H1 (cell line): ENCODE measurements at regions not wholly inside any gene's neighbourhood (a gene's known extent, or its start where the extent isn't known, plus 50 kb on each side); places are given as distances from the start of the nearest gene placed in this dataset.

ENCODE experiments used
- CTCF ChIA-PET: fragments of 300-600 bp; sonication (Branson Sonifier 250); formaldehyde crosslinking; loops from one replicate; lab custom pipeline; 2021; ENCODE audit not compliant: partially characterized antibody; lab: Charles Lee
- POLR2A ChIA-PET: fragments of 300-600 bp; sonication (Branson Sonifier 250); formaldehyde crosslinking; loops from one replicate; lab custom pipeline; 2021; ENCODE audit warnings: inconsistent platforms; ENCODE audit not compliant: partially characterized antibody; lab: Charles Lee
- DNase-seq, 2 experiments: peaks; one replicate each; pipeline versions ENCODE4 v3.0.0 to v3.0.0-alpha.2; 2010 to 2022; ENCODE audit warnings: low spot score in 2 of 2, low read depth in 1 of 2, mixed read lengths in 1 of 2
- FAIRE-seq: peaks from 2 replicates; lab custom pipeline; 2011; peaks lifted over from hg19 to GRCh38; lab: Jason Lieb, UNC
- H2AFZ ChIP-seq: 2 replicates; pipeline ENCODE4 v1.8.1; 2012; ENCODE audit warnings: low read length, inconsistent platforms
- H2AK5ac ChIP-seq: 2 replicates; pipeline ENCODE4 v1.6.1; 2013; ENCODE audit warnings: low read depth, low read length
- H2BK120ac ChIP-seq: replicated peaks from 2 replicates; pipeline ENCODE3; 2013; ENCODE audit warnings: low read depth, low read length, inconsistent platforms
- H2BK12ac ChIP-seq: 2 replicates; pipeline ENCODE4 v1.6.1; 2013; ENCODE audit warnings: low read depth, low read length
- H2BK15ac ChIP-seq: 2 replicates; pipeline ENCODE4 v1.6.1; 2013; ENCODE audit warnings: low read length
- H2BK20ac ChIP-seq: 2 replicates; pipeline ENCODE4 v1.6.1; 2013; ENCODE audit warnings: low read length
- H2BK5ac ChIP-seq: 2 replicates; pipeline ENCODE4 v1.6.1; 2013; ENCODE audit warnings: low read depth, low read length
- H3K14ac ChIP-seq: 2 replicates; pipeline ENCODE4 v1.6.1; 2013; ENCODE audit warnings: inconsistent platforms; ENCODE audit not compliant: insufficient read length
- H3K18ac ChIP-seq: 2 replicates; pipeline ENCODE4 v1.6.1; 2013; ENCODE audit warnings: low read length; ENCODE audit errors: extremely low read depth
- H3K23ac ChIP-seq: 2 replicates; pipeline ENCODE4 v1.6.1; 2013; ENCODE audit warnings: inconsistent platforms; ENCODE audit not compliant: insufficient read length
- H3K23me2 ChIP-seq: 2 replicates; pipeline ENCODE4 v1.6.1; 2013; ENCODE audit warnings: low read depth, low read length
- H3K27ac ChIP-seq: 2 replicates; pipeline ENCODE4 v1.6.1; 2011; ENCODE audit warnings: low read depth, low read length, inconsistent platforms
- H3K27me3 ChIP-seq, 4 experiments: replicated peaks in 1 of 4; 1 replicate in 1 of 4; 2 replicates in 3 of 4; pipeline versions ENCODE4 v1.6.1 to v1.8.1; 2011 to 2013; ENCODE audit warnings: low read length in 3 of 4, mild to moderate bottlenecking in 3 of 4, inconsistent platforms in 2 of 4, mixed read lengths in 2 of 4, moderate library complexity in 1 of 4; ENCODE audit not compliant: control insufficient read depth in 3 of 4, insufficient read depth in 3 of 4; ENCODE audit errors: extremely low read depth in 1 of 4
- H3K36me3 ChIP-seq, 4 experiments: 2 replicates each; pipeline versions ENCODE4 v1.6.1 to v1.8.1; 2011 to 2013; ENCODE audit warnings: mild to moderate bottlenecking in 4 of 4, low read length in 3 of 4, moderate library complexity in 2 of 4, control low read depth in 1 of 4, inconsistent platforms in 1 of 4; ENCODE audit not compliant: insufficient read depth in 4 of 4, control insufficient read depth in 2 of 4
- H3K4ac ChIP-seq: replicated peaks from 2 replicates; pipeline ENCODE3; 2013; ENCODE audit warnings: low read length, low read depth, mixed read lengths, inconsistent platforms; ENCODE audit not compliant: insufficient read length
- H3K4me1 ChIP-seq, 4 experiments: replicated peaks in 1 of 4; 1 replicate in 1 of 4; 2 replicates in 3 of 4; pipeline versions ENCODE4 v1.6.1 to v1.8.1; 2011 to 2013; ENCODE audit warnings: low read length in 3 of 4, inconsistent platforms in 2 of 4, mixed read lengths in 1 of 4; ENCODE audit not compliant: insufficient read depth in 4 of 4, control insufficient read depth in 3 of 4
- H3K4me2 ChIP-seq, 2 experiments: 2 replicates each; pipeline versions ENCODE4 v1.6.1 to v1.8.1; 2011 to 2013; ENCODE audit warnings: low read depth in 2 of 2, low read length in 2 of 2, control low read depth in 1 of 2, inconsistent platforms in 1 of 2, mild to moderate bottlenecking in 1 of 2; ENCODE audit not compliant: insufficient read depth in 1 of 2
- H3K4me3 ChIP-seq, 4 experiments: fragments of 200-600, 300-600 bp in 1 of 4; sonication (generic), shearing (Covaris generic), sonication (Bioruptor Twin) in 1 of 4; 2 replicates each; pipeline versions ENCODE4 v1.5.1 to v1.8.1; 2011 to 2016; ENCODE audit warnings: low read length in 4 of 4, low read depth in 3 of 4, control low read depth in 2 of 4, inconsistent platforms in 2 of 4, mild to moderate bottlenecking in 2 of 4, mixed read lengths in 1 of 4, moderate library complexity in 1 of 4; ENCODE audit not compliant: insufficient read depth in 2 of 4; ENCODE audit errors: extremely low read depth in 1 of 4
- H3K56ac ChIP-seq: replicated peaks from 2 replicates; pipeline ENCODE3; 2013; ENCODE audit warnings: low read depth, mild to moderate bottlenecking, mixed read lengths, low read length, inconsistent platforms; ENCODE audit not compliant: insufficient read length
- H3K79me1 ChIP-seq: 2 replicates; pipeline ENCODE4 v1.6.1; 2013; ENCODE audit warnings: low read depth, low read length, control low read depth
- H3K79me2 ChIP-seq, 2 experiments: 2 replicates each; pipeline versions ENCODE4 v1.6.1 to v1.8.1; 2012 to 2013; ENCODE audit warnings: low read length in 2 of 2, mild to moderate bottlenecking in 2 of 2, inconsistent platforms in 1 of 2; ENCODE audit not compliant: insufficient read depth in 2 of 2, control insufficient read depth in 1 of 2
- H3K9ac ChIP-seq, 4 experiments: replicated peaks in 1 of 4; 1 replicate in 1 of 4; 2 replicates in 3 of 4; pipeline versions ENCODE4 v1.6.1 to v1.8.1; 2011 to 2013; ENCODE audit warnings: low read depth in 3 of 4, low read length in 3 of 4, control low read depth in 2 of 4, mild to moderate bottlenecking in 2 of 4, moderate library complexity in 2 of 4, inconsistent platforms in 1 of 4; ENCODE audit errors: extremely low read depth in 1 of 4
- H3K9me3 ChIP-seq, 2 experiments: 2 replicates each; pipeline versions ENCODE4 v1.6.1 to v1.8.1; 2012 to 2013; ENCODE audit warnings: mild to moderate bottlenecking in 2 of 2, moderate library complexity in 2 of 2, control low read depth in 1 of 2, inconsistent platforms in 1 of 2, low read depth in 1 of 2, low read length in 1 of 2, mixed read lengths in 1 of 2; ENCODE audit not compliant: insufficient read depth in 2 of 2
- H4K20me1 ChIP-seq, 2 experiments: replicated peaks in 1 of 2; 2 replicates each; pipeline versions ENCODE3 to v1.8.1; 2011 to 2013; ENCODE audit warnings: inconsistent platforms in 2 of 2, low read length in 2 of 2, mild to moderate bottlenecking in 1 of 2; ENCODE audit not compliant: insufficient read depth in 2 of 2, control insufficient read depth in 1 of 2
- H4K5ac ChIP-seq: 2 replicates; pipeline ENCODE4 v1.6.1; 2013; ENCODE audit warnings: low read length, low read depth, mixed read lengths, inconsistent platforms; ENCODE audit not compliant: insufficient read length
- H4K8ac ChIP-seq: 2 replicates; pipeline ENCODE4 v1.8.0; 2013; ENCODE audit warnings: mild to moderate bottlenecking, moderate library complexity, low read length, inconsistent platforms; ENCODE audit not compliant: insufficient read depth; ENCODE audit errors: extremely low read depth
- H4K91ac ChIP-seq: replicated peaks from 2 replicates; pipeline ENCODE3; 2013; ENCODE audit warnings: low read length, mixed read lengths, inconsistent platforms; ENCODE audit not compliant: insufficient read length
- ASH2L ChIP-seq: fragments of 200-600, 300-600 bp; sonication (generic); IDR thresholded peaks from one replicate; pipeline ENCODE4 v1.7.1; 2017; ENCODE audit warnings: low read length
- KDM4A ChIP-seq: IDR thresholded peaks from one replicate; pipeline ENCODE4 v1.7.1; 2012; ENCODE audit warnings: low read depth, mild to moderate bottlenecking, moderate library complexity, low read length, inconsistent platforms; ENCODE audit not compliant: severe bottlenecking
- POLR2AphosphoS5 ChIP-seq: IDR thresholded peaks from 2 replicates; pipeline ENCODE4 v1.6.1; 2011; ENCODE audit warnings: low read depth, low read length
- RAD21 ChIP-seq, 2 experiments: IDR thresholded peaks in 1 of 2; conservative IDR thresholded peaks in 1 of 2; 2 replicates each; pipeline ENCODE4 v1.6.1; 2011; ENCODE audit warnings: low read depth in 2 of 2, low read length in 2 of 2, improper control_type of control experiment in 1 of 2, inconsistent platforms in 1 of 2, mild to moderate bottlenecking in 1 of 2, moderate library complexity in 1 of 2
- SAP30 ChIP-seq: fragments of 300-600 bp; sonication (generic); IDR thresholded peaks from 2 replicates; pipeline ENCODE4 v1.7.1; 2012; ENCODE audit warnings: low read length, moderate library complexity, mild to moderate bottlenecking, inconsistent platforms; ENCODE audit not compliant: insufficient read depth, insufficient replicate concordance
- SRF ChIP-seq: IDR thresholded peaks from 2 replicates; pipeline ENCODE4 v1.6.1; 2011; ENCODE audit warnings: mild to moderate bottlenecking, low read depth, low read length, moderate library complexity
- TAF1 ChIP-seq: IDR thresholded peaks from 2 replicates; pipeline ENCODE4 v1.6.1; 2011; ENCODE audit warnings: mild to moderate bottlenecking, low read depth, low read length
- WGBS, 2 experiments: shearing (Covaris generic) in 1 of 2; methylation state at CpG; one replicate each; pipeline versions ENCODE4 v1.1.6 to v1.1.7; 2013 to 2015; ENCODE audit warnings: low lambda C conversion rate in 2 of 2, mixed read lengths in 2 of 2, inconsistent platforms in 1 of 2, low coverage in 1 of 2, missing lambda C conversion rate in 1 of 2; ENCODE audit not compliant: insufficient replicate concordance in 2 of 2, insufficient coverage in 1 of 2, insufficient read length in 1 of 2; ENCODE audit errors: extremely low coverage in 1 of 2, missing lambda C conversion rate in 1 of 2; 5-methylcytosine and 5-hydroxymethylcytosine counted together

- H3K23me2 ChIP-seq, result no peaks in the 10 kb centered on the region
- FAIRE-seq, result no peak
- no peak overlapping the region for H2AFZ ChIP-seq
- H3K56ac ChIP-seq, result no peak overlapping the region
- ChIA-PET CTCF (interaction anchor here (1.8 kb wide), 1 partner anchor 9 kb away, joined by 5 read pairs; no protein-coding TSS in a partner anchor), POLR2A (no interaction called here)
- H2BK5ac ChIP-seq, result no peak overlapping the region
- no peak overlapping the region for H3K4ac ChIP-seq
- no peaks in the 10 kb centered on the region for H3K27me3 ChIP-seq
- no peak overlapping the region for H3K4me2 ChIP-seq
- no peaks in the 10 kb centered on the region for H3K36me3 ChIP-seq
- no peak overlapping the region for H2BK20ac ChIP-seq
- H3K79me2 ChIP-seq, result no peaks in the 10 kb centered on the region
- no peaks in the 10 kb centered on the region for H4K20me1 ChIP-seq
- no peak for DNase-seq
- no peaks in the 10 kb centered on the region for H3K79me1 ChIP-seq
- H2BK120ac ChIP-seq, result no peak overlapping the region
- H3K18ac ChIP-seq, result no peak overlapping the region
- H3K4me3 ChIP-seq, result no peak overlapping the region
- H4K91ac ChIP-seq, result no peak overlapping the region
- H3K27ac ChIP-seq, result no peak overlapping the region
- H2BK15ac ChIP-seq, result no peak overlapping the region
- H3K4me1 ChIP-seq, result peaks cover 0 to 10% (median 5%) of the 10 kb centered on the region in 4 experiments; a peak in 4 of 7 replicates
- H3K9ac ChIP-seq, result no peak overlapping the region
- H2BK12ac ChIP-seq, result no peak overlapping the region
- TF ChIP-seq RAD21 (IDR thresholded peaks at IDR 0.05 in 1 of 2, conservative IDR thresholded peaks at IDR 0.05 in 1 of 2; ENCODE audit: low read depth in 2 of 2, low read length in 2 of 2) (no peak), SRF (no peak), POLR2AphosphoS5 (no peak), KDM4A (no peak), SAP30 (no peak), TAF1 (no peak), ASH2L (no peak)
- peaks cover 0 to 3% of the 10 kb centered on the region in 2 experiments; a peak in 1 of 4 replicates for H3K9me3 ChIP-seq
- WGBS, 2 experiments, result 92 to 100% methylated on average over 1 to 2 of the region's 2 CpGs
- H2AK5ac ChIP-seq, result no peak overlapping the region
- H3K14ac ChIP-seq, result no peak overlapping the region
- H4K5ac ChIP-seq, result no peak overlapping the region
- H3K23ac ChIP-seq, result no peak overlapping the region
- H4K8ac ChIP-seq, result no peak overlapping the region
These were observed 132.1 kb upstream of the PCDH18 start for GRCh38 chr4:137664416-137664815.
